OCI-LY3 (cell line): ENCODE measurements at regions not wholly inside any gene's neighbourhood (a gene's known extent, or its start where the extent isn't known, plus 50 kb on each side); places are given as distances from the start of the nearest gene placed in this dataset.

Experiments used
- CTCF ChIP-seq: fragments of 200-600, 300-600 bp; sonication (generic); IDR thresholded peaks from 2 replicates; pipeline ENCODE4 v1.5.1; 2014; ENCODE audit warnings: antibody characterized with exemption, low read length, low read depth
- EZH2phosphoT487 ChIP-seq: fragments of 200-600 bp; shearing (Covaris generic); IDR thresholded peaks from 2 replicates; pipeline ENCODE4 v1.6.1; 2018; ENCODE audit warnings: antibody characterized with exemption, mixed run types, low read depth

GRCh38 chr22:22721681-22722354 lies 77.4 kb downstream of the GGTLC2 start:
- TF ChIP-seq CTCF (no peak), EZH2phosphoT487 (no peak)
